ENCODE measurements at regions not wholly inside any gene's neighbourhood (a gene's known extent, or its start where the extent isn't known, plus 50 kb on each side); places are given as distances from the start of the nearest gene placed in this dataset.

DNA sequence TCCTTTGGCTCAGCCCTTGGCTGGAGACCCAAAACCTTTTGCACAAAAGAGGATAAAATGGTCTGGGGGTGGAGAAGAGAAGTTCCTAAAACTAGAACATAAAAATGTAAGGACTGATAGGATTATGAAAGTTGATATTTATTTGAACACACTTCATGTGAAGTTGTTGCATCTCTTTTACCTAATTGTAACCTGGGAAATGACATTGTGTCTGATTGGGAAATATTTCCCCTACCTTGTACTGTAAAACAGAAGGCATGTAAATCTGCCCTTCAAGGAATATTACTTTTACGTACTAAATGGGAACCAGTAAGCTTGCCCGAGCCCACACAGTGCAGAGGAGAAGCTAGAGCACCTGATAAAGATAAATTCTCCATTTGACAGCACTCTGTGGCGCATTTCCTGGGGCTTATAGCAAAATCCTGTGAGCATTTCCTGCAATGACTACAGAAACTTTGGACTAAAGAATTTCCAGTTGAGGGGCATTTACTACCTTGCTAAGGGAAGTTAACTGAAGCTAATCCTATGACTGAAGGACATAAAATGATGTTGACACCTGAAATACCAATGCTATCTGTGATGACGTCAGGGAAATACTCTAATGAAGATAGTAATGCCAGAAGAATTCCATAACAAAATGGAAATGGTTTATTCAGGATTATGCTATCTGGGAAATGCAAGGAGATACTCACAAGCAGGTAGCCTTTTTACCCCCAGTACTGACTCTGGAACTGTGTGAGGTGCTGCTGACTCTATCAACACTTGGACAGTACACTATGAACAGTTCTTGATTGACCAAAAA is 78.3 kb upstream of the LIFR start:
- TF ChIP-seq GATA1 (IDR thresholded peaks at IDR 0.05; ENCODE audit: low read depth, low read length): no peak
- no peak for TF ChIP-seq POLR2A (IDR thresholded peaks at IDR 0.05; ENCODE audit: low read length)
- no peak for DNase-seq

DNA sequence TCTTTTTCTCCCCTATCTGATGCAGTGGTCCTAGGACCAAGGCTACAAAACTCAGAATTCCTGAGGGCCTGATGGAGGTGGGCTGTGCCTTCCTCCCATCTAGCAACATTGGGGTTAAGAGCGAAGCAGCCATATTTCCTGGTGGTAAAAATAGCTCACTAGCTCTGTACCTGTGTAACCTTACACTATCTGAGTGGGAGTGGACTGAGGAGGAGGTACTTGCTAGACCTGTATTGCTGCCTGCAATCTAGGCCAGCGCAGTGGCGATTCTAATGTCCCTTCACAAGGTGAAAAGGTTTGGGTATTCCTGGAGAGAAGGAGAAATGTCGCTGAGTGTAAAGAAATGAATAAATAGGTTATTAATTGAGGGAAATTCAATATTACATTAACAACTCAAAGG is 80.2 kb upstream of the LIFR start:
- no peak for DNase-seq

DNA sequence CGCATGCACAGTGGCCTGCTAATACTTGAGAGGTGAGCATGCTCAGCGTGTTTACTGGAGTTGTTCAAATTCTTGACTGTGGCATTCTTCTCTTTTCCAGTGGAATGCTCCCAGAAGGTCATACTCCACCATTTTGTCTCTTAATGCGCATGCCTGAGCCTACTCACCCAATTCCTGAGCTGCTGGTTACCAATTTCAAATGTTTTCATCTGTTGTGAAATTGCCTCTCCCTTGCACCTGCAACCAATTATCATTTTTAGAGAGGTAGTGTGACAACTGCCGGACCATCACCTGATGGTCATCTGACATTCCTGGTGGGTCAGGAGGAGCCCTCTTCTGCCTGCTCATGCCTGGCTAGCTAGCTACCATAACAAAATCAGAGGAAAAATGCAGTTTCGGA is 82.2 kb upstream of the LIFR start:
- no peak for DNase-seq
- no peak for TF ChIP-seq POLR2A (IDR thresholded peaks at IDR 0.05; ENCODE audit: low read length)
- no peak for TF ChIP-seq GATA1 (IDR thresholded peaks at IDR 0.05; ENCODE audit: low read depth, low read length)

More for the DNA sequence above, 80.2 kb upstream of the LIFR start:
- TF ChIP-seq POLR2A (IDR thresholded peaks at IDR 0.05; ENCODE audit: low read length): no peak
- TF ChIP-seq GATA1 (IDR thresholded peaks at IDR 0.05; ENCODE audit: low read depth, low read length): no peak

DNA sequence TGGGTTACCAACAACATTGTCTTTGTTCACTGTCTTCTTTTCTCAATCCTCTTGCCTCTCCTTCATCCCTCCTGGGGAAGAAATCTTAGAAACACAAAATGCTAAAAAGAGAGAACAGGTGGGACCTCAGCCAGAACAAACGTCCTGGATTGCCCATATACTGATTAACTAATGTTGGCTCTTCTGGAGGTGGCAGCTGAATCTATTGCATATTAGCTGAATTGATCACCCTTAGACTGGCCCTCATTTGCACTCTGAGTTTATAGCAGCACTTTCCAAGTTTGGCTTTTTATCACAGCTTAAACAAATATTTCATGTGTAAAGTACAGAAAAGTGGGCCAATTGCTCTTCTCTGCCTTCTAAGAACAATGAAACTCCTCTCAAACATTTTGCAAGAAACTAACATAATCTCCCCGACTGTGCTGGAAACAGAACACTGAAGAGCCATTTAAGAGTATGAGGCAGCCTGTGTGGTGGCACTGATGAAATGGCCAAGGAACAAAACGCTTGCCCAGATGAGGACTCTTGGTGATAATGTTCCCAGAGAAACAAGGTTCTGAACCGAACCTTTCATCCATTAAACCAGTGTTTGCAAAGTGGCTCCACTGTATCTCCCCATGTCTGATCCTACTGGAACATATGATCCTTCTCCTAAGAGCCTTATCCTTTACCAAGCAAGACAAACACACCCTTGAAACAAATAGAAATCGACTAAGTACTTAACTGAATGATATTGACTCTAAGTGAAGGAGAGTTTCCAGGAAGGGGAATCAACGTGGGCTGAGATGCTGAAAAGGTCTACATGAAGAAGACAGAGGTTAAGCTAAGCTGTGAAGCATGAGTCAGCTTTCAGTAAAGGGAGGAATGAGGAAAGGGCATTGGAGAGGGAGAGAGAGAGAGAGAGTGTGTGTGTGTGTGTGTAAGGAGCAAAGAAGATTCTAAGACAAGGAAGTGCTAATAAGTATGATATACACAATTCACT is 83.2 kb upstream of the LIFR start:
- TF ChIP-seq GATA1 (IDR thresholded peaks at IDR 0.05; ENCODE audit: low read depth, low read length) (no peak), POLR2A (IDR thresholded peaks at IDR 0.05; ENCODE audit: low read length) (no peak)
- no peak for DNase-seq

DNA sequence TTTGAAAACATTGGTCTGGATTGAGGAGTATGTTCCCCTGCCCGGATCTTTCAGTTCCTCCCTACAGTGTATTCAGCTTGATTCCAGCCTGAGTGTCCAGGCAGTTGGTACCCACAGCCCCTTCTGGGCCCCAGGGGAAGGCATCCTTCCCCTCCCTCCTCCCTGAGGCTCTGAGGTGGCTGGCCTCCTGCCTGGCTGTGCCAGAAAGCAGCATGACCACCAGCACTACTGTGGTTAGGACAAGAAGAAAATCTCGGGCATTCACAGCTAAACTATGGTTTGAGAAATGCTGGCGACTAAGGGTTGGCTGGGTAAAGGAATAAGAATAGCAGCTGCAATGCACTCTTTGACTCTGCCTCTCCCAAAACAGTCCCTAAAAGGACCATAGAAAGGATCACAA is 84.6 kb upstream of the LIFR start:
- TF ChIP-seq GATA1 (IDR thresholded peaks at IDR 0.05; ENCODE audit: low read depth, low read length) (no peak), POLR2A (IDR thresholded peaks at IDR 0.05; ENCODE audit: low read length) (no peak)
- DNase-seq: no peak

DNA sequence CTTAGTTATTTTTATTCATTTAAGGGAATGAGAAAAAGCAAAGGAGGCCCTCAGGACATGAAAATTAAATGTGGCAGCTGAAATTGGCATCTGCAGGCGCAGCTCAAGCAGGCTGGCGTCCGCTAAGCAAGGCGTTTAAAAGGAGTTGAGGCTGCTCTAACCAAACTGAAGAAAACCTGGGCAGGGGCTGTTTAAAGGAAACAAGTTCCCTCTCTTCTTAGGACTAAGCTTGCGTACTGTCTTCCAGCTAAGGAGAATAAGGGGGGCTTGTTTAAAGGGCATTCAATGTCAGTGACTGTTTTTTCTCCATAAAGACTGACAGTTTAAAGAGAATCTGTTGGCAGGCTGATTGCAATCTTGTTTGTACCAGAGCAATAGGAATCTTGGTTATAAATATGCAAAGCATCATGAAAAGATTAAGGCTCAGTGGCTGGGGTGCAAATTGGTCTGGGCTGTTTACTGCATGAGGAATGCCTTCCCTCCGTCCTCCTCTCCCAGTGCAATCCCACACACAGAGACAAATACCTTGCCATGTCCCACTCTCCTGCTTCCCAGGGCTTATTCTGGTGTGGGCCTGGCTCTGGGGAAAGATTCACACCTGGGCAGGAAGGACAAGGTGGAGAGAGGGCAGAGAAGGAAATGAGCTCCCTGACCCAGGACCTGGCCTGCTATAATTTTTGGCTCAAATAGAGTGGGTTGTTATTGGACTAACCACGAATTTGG is 85.9 kb upstream of the LIFR start:
- TF ChIP-seq GATA1 (IDR thresholded peaks at IDR 0.05; ENCODE audit: low read depth, low read length) (no peak), POLR2A (IDR thresholded peaks at IDR 0.05; ENCODE audit: low read length) (no peak)
- DNase-seq: no peak

DNA sequence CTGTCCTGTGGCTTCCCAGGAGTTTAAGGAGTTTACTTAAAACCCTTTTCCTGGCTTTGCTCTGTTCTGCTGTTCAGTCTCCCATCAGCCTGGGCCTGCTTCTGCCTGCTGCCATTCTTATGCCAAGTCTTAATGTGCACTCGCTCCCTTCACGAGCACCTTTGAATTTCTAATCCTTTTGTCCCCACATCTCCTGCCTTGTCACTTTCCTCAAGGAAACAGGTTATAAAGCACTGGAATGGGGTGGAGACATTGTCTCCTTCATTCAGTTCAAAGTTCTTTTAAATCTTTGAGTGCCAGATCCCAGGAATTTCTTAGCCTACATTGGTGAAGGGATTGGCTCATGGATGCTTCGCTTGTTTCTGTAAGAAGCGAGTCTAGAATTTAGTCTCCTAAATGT is 87.2 kb upstream of the LIFR start:
- DNase-seq: no peak
- TF ChIP-seq GATA1 (IDR thresholded peaks at IDR 0.05; ENCODE audit: low read depth, low read length) (no peak), POLR2A (IDR thresholded peaks at IDR 0.05; ENCODE audit: low read length) (no peak)

DNA sequence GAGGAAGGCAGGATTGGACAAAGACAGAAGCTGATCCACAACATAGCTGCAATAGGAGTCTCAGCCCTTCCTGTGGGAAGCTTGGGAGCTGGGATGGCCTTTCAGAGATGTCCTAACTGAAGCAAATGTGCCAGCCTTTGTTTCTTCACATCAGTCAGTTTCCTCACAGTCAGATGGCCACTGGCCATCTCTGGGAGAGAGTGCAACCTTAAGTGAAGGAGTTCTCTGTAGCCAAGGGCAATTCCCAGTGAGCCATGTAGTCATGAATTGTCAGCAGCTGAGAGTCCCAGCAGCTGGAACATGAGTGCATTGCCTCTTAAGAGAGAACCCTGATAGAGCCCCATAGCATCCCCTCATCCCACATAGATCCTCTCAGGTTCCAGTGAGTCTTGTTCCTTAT is 89.1 kb upstream of the LIFR start:
- TF ChIP-seq POLR2A (IDR thresholded peaks at IDR 0.05; ENCODE audit: low read length): no peak
- TF ChIP-seq GATA1 (IDR thresholded peaks at IDR 0.05; ENCODE audit: low read depth, low read length): no peak
- no peak for DNase-seq

DNA sequence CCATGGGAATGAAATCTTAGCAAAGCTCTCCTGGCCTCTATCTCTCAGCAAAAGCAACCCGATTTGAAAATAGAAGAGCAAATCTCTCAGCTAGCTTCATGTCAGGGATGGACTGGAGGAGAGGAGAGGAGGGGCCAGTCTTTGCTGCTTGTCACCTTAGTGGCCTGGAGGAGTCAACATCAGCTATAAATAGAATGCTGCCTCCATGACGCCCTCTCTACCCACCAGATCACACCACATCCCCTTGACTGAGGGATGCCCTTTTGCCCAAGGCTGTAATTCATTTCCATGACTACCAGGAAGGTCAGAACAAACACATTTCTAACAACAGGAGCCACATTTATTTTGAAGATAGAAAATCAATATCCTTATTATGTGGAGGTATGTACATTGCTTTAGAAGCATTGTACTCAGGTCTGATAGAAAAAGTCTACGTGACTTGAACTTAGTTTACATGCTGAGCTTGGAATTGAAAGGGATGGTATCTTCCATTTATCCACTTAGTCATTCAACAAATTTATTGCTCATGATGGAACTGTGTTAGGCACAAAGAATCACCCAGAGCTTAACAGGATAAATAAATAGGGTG is 92.4 kb upstream of the LIFR start:
- TF ChIP-seq GATA1 (IDR thresholded peaks at IDR 0.05; ENCODE audit: low read depth, low read length) (no peak), POLR2A (IDR thresholded peaks at IDR 0.05; ENCODE audit: low read length) (no peak)
- no peak for DNase-seq

DNA sequence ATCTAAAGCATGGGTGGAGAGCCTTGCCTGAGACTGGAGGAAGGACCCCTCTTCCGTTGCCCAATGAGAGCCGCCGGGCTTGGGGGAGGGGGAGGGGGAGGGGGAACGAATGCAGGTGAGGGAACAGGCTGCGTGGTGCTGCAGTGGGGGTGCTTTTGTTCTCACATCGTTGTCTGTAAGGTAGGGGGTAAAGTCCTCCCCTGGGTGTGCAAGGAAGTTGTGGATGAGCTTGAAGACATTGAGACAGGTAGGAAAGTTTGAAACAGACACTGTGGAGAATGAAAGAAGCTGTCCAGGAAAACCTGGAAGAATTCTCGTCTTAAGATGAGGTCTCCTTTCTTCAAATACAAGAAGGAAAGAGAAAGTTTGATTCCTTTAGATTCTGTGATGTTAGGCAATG is 94.1 kb upstream of the LIFR start:
- no peak for TF ChIP-seq GATA1 (IDR thresholded peaks at IDR 0.05; ENCODE audit: low read depth, low read length)
- TF ChIP-seq POLR2A (IDR thresholded peaks at IDR 0.05; ENCODE audit: low read length): no peak
- DNase-seq: no peak

DNA sequence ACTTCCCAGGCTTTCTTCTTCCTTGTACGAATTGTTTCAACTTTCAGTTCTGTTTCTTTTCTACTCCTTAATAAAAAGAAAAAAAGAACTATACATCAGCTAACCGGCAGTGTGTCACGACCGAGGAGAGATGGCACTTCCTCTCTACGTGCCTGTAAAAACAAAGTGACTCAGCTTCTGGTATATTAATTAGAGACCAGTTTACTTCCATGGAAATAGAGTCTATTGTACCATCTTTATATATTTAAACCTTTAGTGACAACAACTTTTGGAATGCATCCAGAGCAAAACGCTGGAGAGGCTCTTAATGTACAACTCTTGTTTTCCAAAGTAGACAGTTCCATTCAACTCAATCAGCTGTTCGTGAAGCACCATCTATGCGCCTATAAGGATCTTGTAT is 94.5 kb upstream of the LIFR start:
- TF ChIP-seq POLR2A (IDR thresholded peaks at IDR 0.05; ENCODE audit: low read length) (no peak), GATA1 (IDR thresholded peaks at IDR 0.05; ENCODE audit: low read depth, low read length) (no peak)
- no peak for DNase-seq

DNA sequence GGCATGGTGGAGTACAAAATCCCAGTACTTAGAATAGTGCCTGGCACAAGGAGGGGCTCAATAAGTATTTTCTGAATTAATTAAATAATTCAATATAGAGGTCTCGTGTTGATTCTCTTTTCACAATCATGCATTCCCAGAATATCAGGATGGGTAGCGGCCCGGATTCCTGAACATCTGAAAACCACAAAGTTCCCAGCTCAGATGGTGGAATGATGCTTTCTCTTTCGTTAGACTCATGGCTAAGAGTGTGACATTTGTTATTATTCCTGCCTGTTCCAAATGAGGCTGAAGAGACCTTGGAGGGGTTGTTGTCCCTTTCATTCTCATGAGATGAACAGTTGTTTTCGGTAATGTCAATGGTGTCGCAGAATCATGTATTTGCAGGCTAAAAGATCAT is 95.4 kb upstream of the LIFR start:
- no peak for DNase-seq
- TF ChIP-seq POLR2A (IDR thresholded peaks at IDR 0.05; ENCODE audit: low read length): no peak
- TF ChIP-seq GATA1 (IDR thresholded peaks at IDR 0.05; ENCODE audit: low read depth, low read length): no peak

DNA sequence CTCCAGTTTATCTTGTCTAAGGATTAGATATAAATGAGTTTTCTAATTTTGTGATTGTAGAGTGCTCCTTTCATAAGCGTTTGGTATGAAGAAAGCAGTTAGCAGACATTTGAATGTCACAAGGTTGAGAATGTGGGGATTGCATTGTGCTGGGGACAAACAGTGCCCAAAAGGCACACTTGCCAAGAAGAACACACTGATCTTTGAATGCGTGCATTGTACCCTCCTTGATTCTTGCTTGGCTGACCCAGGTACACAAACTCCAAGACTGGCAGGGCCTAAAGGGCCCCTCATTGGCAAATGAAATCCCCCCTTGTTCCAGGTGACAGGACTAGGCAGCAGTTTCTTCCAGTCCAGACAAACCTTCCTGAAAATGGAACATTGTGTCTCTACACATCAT is 96.9 kb upstream of the LIFR start:
- DNase-seq: no peak
- no peak for TF ChIP-seq GATA1 (IDR thresholded peaks at IDR 0.05; ENCODE audit: low read depth, low read length)
- TF ChIP-seq POLR2A (IDR thresholded peaks at IDR 0.05; ENCODE audit: low read length): no peak

Data from erythroblast (primary cell).